PC-3 (cell line): ENCODE measurements at regions not wholly inside any gene's neighbourhood (a gene's known extent, or its start where the extent isn't known, plus 50 kb on each side); places are given as distances from the start of the nearest gene placed in this dataset.

Source experiments
- ATAC-seq: fragments of 200-7000 bp; cut with Tn5 transposase; 2 replicates; pipeline ENCODE4 v1.9.1; 2020; ENCODE audit warnings: mild to moderate bottlenecking, moderate library complexity
- BruUV-seq: library from RNA; stranded (reverse); fragments of 400-500 nt; replicated peaks from 2 replicates; lab custom pipeline; 2021; lab: Mats Ljungman, UMichigan
- CTCF ChIA-PET: fragments of 300-600 bp; sonication (Branson Sonifier 250); formaldehyde crosslinking; loops from one replicate; lab custom pipeline; 2022; ENCODE audit warnings: antibody characterized with exemption; lab: Charles Lee
- POLR2A ChIA-PET: fragments of 300-600 bp; sonication (Branson Sonifier 250); formaldehyde crosslinking; loops from one replicate; lab custom pipeline; 2022; ENCODE audit warnings: antibody characterized with exemption; ENCODE audit not compliant: unreplicated experiment; lab: Charles Lee
- DNase-seq: peaks from one replicate; pipeline ENCODE4 v3.0.0-alpha.2; 2015
- H2AFZ ChIP-seq: fragments of 300-600 bp; sonication (generic); 2 replicates; pipeline ENCODE4 v1.6.0; 2016; ENCODE audit warnings: antibody characterized with exemption, low read length
- H3F3A ChIP-seq: fragments of 300-600 bp; sonication (generic); one replicate; pipeline ENCODE4 v1.6.0; 2017; ENCODE audit warnings: antibody characterized with exemption, low read length, control low read depth, mild to moderate bottlenecking; ENCODE audit not compliant: unreplicated experiment
- H3K27ac ChIP-seq: fragments of 300-600 bp; sonication (generic); 2 replicates; pipeline ENCODE4 v1.5.1; 2016; ENCODE audit warnings: mild to moderate bottlenecking, low read length
- H3K27me3 ChIP-seq: fragments of 300-600 bp; sonication (generic); 2 replicates; pipeline ENCODE4 v1.6.1; 2016; ENCODE audit warnings: low read length, mixed read lengths
- H3K36me3 ChIP-seq: fragments of 300-600 bp; sonication (generic); 2 replicates; pipeline ENCODE4 v1.6.1; 2016; ENCODE audit warnings: low read depth, mixed run types, low read length, mixed read lengths
- H3K4me1 ChIP-seq: fragments of 300-600 bp; sonication (generic); 2 replicates; pipeline ENCODE4 v1.5.1; 2016; ENCODE audit warnings: low read length; ENCODE audit not compliant: insufficient read depth
- H3K4me2 ChIP-seq: fragments of 300-600 bp; sonication (generic); 2 replicates; pipeline ENCODE4 v1.6.0; 2016; ENCODE audit warnings: low read length
- H3K4me3 ChIP-seq: fragments of 300-600 bp; sonication (generic); 2 replicates; pipeline ENCODE4 v1.5.1; 2016; ENCODE audit warnings: mild to moderate bottlenecking, low read length, mixed read lengths
- H3K79me2 ChIP-seq: fragments of 300-600 bp; sonication (generic); 2 replicates; pipeline ENCODE4 v1.6.1; 2017; ENCODE audit warnings: low read length, mixed read lengths
- H3K9ac ChIP-seq: fragments of 300-600 bp; sonication (generic); 2 replicates; pipeline ENCODE4 v1.6.0; 2016; ENCODE audit warnings: mild to moderate bottlenecking, low read length
- H3K9me2 ChIP-seq: fragments of 300-600 bp; sonication (generic); replicated peaks from 2 replicates; pipeline ENCODE4 v1.6.1; 2016; ENCODE audit warnings: mixed run types, low read length, mixed read lengths
- H3K9me3 ChIP-seq: fragments of 300-600 bp; sonication (generic); 2 replicates; pipeline ENCODE4 v1.6.1; 2016; ENCODE audit warnings: low read length, mixed read lengths
- H4K20me1 ChIP-seq: fragments of 300-600 bp; sonication (generic); 2 replicates; pipeline ENCODE4 v1.6.1; 2016; ENCODE audit warnings: low read length, mixed read lengths
- EZH2 ChIP-seq: fragments of 300-600 bp; sonication (generic); IDR thresholded peaks from one replicate; pipeline ENCODE4 v1.6.1; 2017; ENCODE audit warnings: antibody characterized with exemption, mild to moderate bottlenecking, low read length; ENCODE audit not compliant: unreplicated experiment
- EZH2phosphoT487 ChIP-seq: fragments of 300-600 bp; sonication (generic); IDR thresholded peaks from 2 replicates; pipeline ENCODE4 v1.6.1; 2018; ENCODE audit warnings: mild to moderate bottlenecking, antibody characterized with exemption, low read length, borderline replicate concordance
- intact Hi-C: fragments of 100-400 bp; cut with micrococcal nuclease; formaldehyde crosslinking; loops from 2 replicates; pipeline ENCODE4 v1.9.0; 2023
- TF ChIP-seq, protein P1 (sequence below): fragments of 300-600 bp; sonication (generic); conservative IDR thresholded peaks from 2 replicates; pipeline ENCODE4 v1.5.1; 2017; ENCODE audit warnings: antibody characterized with exemption, low read depth, mild to moderate bottlenecking, low read length

DNA sequence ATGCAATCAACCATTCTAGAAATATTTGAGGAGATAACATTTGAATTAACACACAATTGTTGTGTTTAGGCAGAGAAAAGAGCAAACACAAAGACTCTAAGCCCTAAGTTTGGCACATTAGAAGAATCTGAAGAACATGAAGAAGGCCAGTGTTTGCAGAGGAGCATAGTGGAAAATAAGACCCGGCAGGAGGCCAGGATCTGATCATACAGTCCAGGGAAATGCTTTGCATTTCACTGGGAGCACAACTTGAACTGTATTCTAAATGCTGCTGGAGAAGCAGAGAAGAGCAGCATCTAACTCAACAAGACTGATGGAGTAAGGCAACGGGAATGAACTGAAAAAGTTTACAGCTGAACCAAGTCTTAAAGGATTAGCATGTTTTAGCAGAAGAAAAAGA, 463.4 kb downstream of the ZNF608 start:
- TF ChIP-seq, protein P1, sequence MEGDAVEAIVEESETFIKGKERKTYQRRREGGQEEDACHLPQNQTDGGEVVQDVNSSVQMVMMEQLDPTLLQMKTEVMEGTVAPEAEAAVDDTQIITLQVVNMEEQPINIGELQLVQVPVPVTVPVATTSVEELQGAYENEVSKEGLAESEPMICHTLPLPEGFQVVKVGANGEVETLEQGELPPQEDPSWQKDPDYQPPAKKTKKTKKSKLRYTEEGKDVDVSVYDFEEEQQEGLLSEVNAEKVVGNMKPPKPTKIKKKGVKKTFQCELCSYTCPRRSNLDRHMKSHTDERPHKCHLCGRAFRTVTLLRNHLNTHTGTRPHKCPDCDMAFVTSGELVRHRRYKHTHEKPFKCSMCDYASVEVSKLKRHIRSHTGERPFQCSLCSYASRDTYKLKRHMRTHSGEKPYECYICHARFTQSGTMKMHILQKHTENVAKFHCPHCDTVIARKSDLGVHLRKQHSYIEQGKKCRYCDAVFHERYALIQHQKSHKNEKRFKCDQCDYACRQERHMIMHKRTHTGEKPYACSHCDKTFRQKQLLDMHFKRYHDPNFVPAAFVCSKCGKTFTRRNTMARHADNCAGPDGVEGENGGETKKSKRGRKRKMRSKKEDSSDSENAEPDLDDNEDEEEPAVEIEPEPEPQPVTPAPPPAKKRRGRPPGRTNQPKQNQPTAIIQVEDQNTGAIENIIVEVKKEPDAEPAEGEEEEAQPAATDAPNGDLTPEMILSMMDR = no peak
- TF ChIP-seq EZH2phosphoT487 = no peak
- no peak for TF ChIP-seq EZH2
- Histone ChIP-seq H3K36me3 (no peaks in the 10 kb centered on the region), H3K4me1 (peaks cover 9% of the 10 kb centered on the region), H3K27me3 (no peaks in the 10 kb centered on the region), H4K20me1 (no peaks in the 10 kb centered on the region), H3K4me2 (no peak overlapping the region), H3K9me2 (no peaks in the 10 kb centered on the region), H3K79me2 (no peaks in the 10 kb centered on the region), H3K9ac (no peak overlapping the region), H3K4me3 (no peak overlapping the region), H3K27ac (no peak overlapping the region), H3K9me3 (no peaks in the 10 kb centered on the region), H3F3A (no peaks in the 10 kb centered on the region), H2AFZ (no peak overlapping the region)
- POLR2A ChIA-PET = no interaction called here
- intact Hi-C loops = no loop called here
- DNase-seq = no peak
- BruUV-seq = no TSS peak
- CTCF ChIA-PET = no interaction called here
- no peak for ATAC-seq

- Histone ChIP-seq H3K79me2 (no peaks in the 10 kb centered on the region), H3K27me3 (no peaks in the 10 kb centered on the region), H3K9me2 (no peaks in the 10 kb centered on the region), H3K4me3 (no peak overlapping the region), H3K36me3 (no peaks in the 10 kb centered on the region), H3K4me1 (peaks cover 9% of the 10 kb centered on the region), H2AFZ (no peak overlapping the region), H3F3A (no peaks in the 10 kb centered on the region), H4K20me1 (no peaks in the 10 kb centered on the region), H3K9me3 (no peaks in the 10 kb centered on the region), H3K9ac (no peak overlapping the region), H3K4me2 (no peak overlapping the region), H3K27ac (no peak overlapping the region)
- DNase-seq = no peak
- TF ChIP-seq, protein P1 = no peak
- TF ChIP-seq EZH2phosphoT487 (no peak), EZH2 (no peak)
- BruUV-seq = no TSS peak
- intact Hi-C loops = no loop called here
- ATAC-seq = no peak
- ChIA-PET POLR2A (no interaction called here), CTCF (no interaction called here)
Measured at GRCh38 chr5:124280079-124280478, 466.4 kb downstream of the ZNF608 start.

DNA sequence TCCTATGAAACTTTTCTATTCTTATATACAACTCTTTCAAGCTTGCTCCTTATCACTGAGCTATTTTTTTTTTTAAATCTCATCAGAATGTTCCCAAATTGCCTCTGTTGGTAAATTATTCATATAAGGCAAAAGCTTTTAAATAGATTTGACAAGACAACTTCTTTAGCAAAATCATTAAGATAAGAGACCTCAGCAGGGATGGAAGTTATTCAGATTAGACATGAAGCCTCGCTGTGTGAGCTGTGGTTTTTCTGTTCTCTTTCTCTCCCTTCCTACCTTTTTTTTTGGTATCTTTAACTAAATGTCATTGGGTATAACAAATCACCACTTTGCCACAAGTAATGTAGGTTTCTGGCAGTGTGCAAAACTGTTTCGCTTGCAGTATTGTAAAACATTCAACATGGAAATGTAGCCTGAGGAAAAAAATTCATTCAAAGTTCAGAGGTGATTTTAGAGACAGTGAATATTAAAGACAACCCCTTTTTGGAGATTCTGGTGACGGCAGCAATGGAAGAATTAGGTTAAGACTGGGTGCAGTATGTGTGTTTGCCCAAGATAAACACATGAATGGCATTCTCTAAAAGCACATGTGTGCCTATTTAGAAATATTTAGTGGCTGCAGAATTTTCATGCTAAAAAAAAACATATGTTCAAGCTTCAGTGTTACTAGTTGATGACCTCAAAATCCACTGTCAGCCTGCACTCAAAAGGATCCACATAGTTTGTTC, 467.1 kb downstream of the ZNF608 start:
- intact Hi-C loops = no loop called here
- Histone ChIP-seq H3K27ac (peak overlapping the region; percentile 34; the same call in 1 of the 2 replicates), H3K9me3 (no peaks in the 10 kb centered on the region), H3K4me2 (no peak overlapping the region), H3K27me3 (no peaks in the 10 kb centered on the region), H3K36me3 (no peaks in the 10 kb centered on the region), H3K9me2 (no peaks in the 10 kb centered on the region), H3F3A (no peaks in the 10 kb centered on the region), H3K4me1 (peaks cover 9% of the 10 kb centered on the region), H3K79me2 (no peaks in the 10 kb centered on the region), H2AFZ (no peak overlapping the region), H3K4me3 (no peak overlapping the region), H3K9ac (no peak overlapping the region), H4K20me1 (no peaks in the 10 kb centered on the region)
- no TSS peak for BruUV-seq
- TF ChIP-seq EZH2 (no peak), EZH2phosphoT487 (no peak)
- TF ChIP-seq, protein P1 = no peak
- ChIA-PET CTCF (no interaction called here), POLR2A (no interaction called here)
- ATAC-seq (no peak), DNase-seq (no peak)
